Large intestine (tissue), 3 donors: ENCODE measurements at regions not wholly inside any gene's neighbourhood (a gene's known extent, or its start where the extent isn't known, plus 50 kb on each side); places are given as distances from the start of the nearest gene placed in this dataset.

ENCODE experiments used
- DNase-seq, 2 donors: peaks; one replicate each; pipeline versions ENCODE4 v3.0.0 to v3.0.0-alpha.2; 2013
- H3K27ac ChIP-seq: one replicate; pipeline ENCODE4 v1.5.1; 2013; ENCODE audit warnings: low read length
- H3K27me3 ChIP-seq: 2 replicates; pipeline ENCODE4 v1.6.1; 2013; ENCODE audit warnings: low read length; ENCODE audit not compliant: control insufficient read depth, insufficient read depth
- H3K36me3 ChIP-seq: 2 replicates; pipeline ENCODE4 v1.6.1; 2013; ENCODE audit warnings: low read length; ENCODE audit not compliant: control insufficient read depth, insufficient read depth
- H3K4me1 ChIP-seq: one replicate; pipeline ENCODE4 v1.6.1; 2013; ENCODE audit warnings: low read length; ENCODE audit not compliant: control insufficient read depth, insufficient read depth
- H3K4me3 ChIP-seq: one replicate; pipeline ENCODE4 v1.5.1; 2013; ENCODE audit warnings: low read length
- H3K9me3 ChIP-seq: one replicate; pipeline ENCODE4 v1.6.1; 2013; ENCODE audit warnings: mild to moderate bottlenecking, low read depth, low read length, moderate library complexity; ENCODE audit not compliant: control insufficient read depth
- WGBS: methylation state at CpG from one replicate; pipeline ENCODE4 v1.1.5; 2013; ENCODE audit warnings: low lambda C conversion rate; ENCODE audit not compliant: insufficient coverage; 5-methylcytosine and 5-hydroxymethylcytosine counted together

GRCh38 chr1:81559662-81560350, 240.9 kb upstream of the ADGRL2 start:
- WGBS, result no CpG with 5 or more reads among the region's 1 CpG
- DNase-seq, result no peak
- Histone ChIP-seq H3K27me3 (no peaks in the 10 kb centered on the region), H3K27ac (no peak overlapping the region), H3K4me3 (no peak overlapping the region), H3K4me1 (no peaks in the 10 kb centered on the region), H3K36me3 (no peaks in the 10 kb centered on the region), H3K9me3 (no peaks in the 10 kb centered on the region)

DNA sequence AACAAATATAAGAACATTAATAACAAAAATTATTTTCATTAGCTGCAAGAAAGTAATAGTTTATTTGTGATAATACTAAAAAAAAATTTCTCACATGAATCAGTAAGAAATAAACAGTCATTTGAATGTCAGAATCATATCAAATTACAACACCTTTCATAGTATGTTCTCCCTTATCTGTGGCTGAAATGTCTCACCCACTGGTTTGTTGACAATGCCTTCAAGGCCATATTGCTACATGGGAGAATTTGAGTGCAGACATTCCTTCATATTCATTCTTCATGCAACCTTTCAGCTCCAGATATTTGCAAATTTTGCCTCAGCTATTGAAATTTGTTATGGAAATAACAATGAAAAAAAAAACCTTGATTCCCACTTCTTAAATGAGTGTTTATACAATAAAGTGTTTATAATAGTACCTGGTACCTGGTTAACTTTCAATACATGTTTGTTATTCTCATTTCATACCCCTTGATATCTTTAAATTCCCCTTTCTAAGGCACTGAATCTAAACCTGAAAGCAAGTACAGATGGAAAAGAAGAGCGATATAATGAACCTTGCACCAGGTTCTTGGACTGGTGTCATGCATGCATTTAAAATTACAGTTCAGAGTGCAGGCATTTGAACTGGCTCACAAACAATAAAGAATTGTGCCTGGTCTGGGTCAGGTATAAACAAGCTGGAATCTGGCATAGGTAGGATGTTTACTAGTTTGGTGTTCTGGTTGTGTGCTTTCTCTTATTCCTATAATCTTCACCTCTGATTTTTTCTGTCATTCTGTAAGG, 242.2 kb upstream of the ADGRL2 start:
- H3K36me3 ChIP-seq, result no peaks in the 10 kb centered on the region
- H3K9me3 ChIP-seq, result no peaks in the 10 kb centered on the region
- no peak overlapping the region for H3K27ac ChIP-seq
- peak in 1 of 2 donors; percentile 25 for DNase-seq
- WGBS, result 80% methylated on average over 1 of the region's 1 CpG
- H3K27me3 ChIP-seq, result no peaks in the 10 kb centered on the region
- H3K4me1 ChIP-seq, result no peaks in the 10 kb centered on the region
- no peak overlapping the region for H3K4me3 ChIP-seq

DNA sequence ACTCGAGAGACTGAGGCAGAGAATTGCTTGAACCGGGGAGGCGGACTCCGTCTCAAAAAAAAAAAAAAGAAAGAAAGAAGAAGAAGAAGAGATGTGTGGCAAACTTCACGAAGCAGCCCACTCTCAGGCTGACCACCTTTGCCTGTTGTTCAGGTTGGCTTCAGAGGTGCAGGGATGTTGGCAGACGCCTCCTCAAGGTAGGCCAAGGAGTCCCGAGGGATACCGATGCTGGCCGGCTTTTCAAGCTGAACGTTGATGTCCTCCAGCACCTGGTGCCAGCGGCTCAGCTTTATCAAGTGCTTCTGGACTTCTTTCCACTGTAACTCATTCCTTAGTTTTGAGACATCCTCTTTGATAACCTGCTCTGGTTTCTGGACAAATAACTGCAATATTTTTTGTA, 243.8 kb upstream of the ADGRL2 start:
- no peaks in the 10 kb centered on the region for H3K36me3 ChIP-seq
- 100% methylated on average over 3 of the region's 11 CpGs for WGBS
- no peaks in the 10 kb centered on the region for H3K27me3 ChIP-seq
- no peaks in the 10 kb centered on the region for H3K4me1 ChIP-seq
- no peaks in the 10 kb centered on the region for H3K9me3 ChIP-seq
- no peak overlapping the region for H3K4me3 ChIP-seq
- no peak for DNase-seq
- H3K27ac ChIP-seq, result no peak overlapping the region

DNA sequence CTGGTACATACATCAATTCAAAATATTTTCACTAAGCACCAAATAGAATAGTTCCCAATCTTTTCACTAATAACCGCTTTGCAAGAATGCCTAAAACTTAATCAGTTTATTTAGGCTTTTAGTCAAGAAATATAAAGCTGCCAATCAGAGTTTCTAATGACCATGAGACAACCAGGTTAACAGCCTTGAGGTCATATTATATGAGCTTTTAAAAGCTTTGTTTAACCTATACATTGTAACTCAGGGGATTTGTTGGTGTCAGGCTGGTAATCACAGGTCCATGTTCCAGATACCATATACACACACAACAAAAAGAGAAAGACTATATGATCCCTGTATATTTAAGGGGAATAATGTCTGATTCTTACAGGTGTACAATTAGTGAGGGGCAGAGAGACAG, 246.2 kb upstream of the ADGRL2 start:
- Histone ChIP-seq H3K27me3 (no peaks in the 10 kb centered on the region), H3K36me3 (no peaks in the 10 kb centered on the region), H3K4me1 (no peaks in the 10 kb centered on the region), H3K27ac (no peak overlapping the region), H3K4me3 (no peak overlapping the region), H3K9me3 (no peaks in the 10 kb centered on the region)
- WGBS, result no CpG with 5 or more reads among the region's 1 CpG
- DNase-seq, result no peak

- H3K36me3 ChIP-seq, result no peaks in the 10 kb centered on the region
- H3K27ac ChIP-seq, result no peak overlapping the region
- 100% methylated on average over 1 of the region's 2 CpGs for WGBS
- no peaks in the 10 kb centered on the region for H3K27me3 ChIP-seq
- H3K9me3 ChIP-seq, result no peaks in the 10 kb centered on the region
- H3K4me3 ChIP-seq, result no peak overlapping the region
- no peak for DNase-seq
- H3K4me1 ChIP-seq, result no peaks in the 10 kb centered on the region
Observed at GRCh38 chr1:81554108-81554507, 246.6 kb upstream of the ADGRL2 start.

- H3K27me3 ChIP-seq, result no peaks in the 10 kb centered on the region
- DNase-seq, result no peak
- WGBS, result no CpG with 5 or more reads among the region's 1 CpG
Observed at GRCh38 chr1:81553503-81553902, 247.2 kb upstream of the ADGRL2 start.

GRCh38 chr1:81551946-81552345, 248.8 kb upstream of the ADGRL2 start:
- Histone ChIP-seq H3K9me3 (no peaks in the 10 kb centered on the region), H3K27ac (no peak overlapping the region), H3K27me3 (no peaks in the 10 kb centered on the region), H3K4me3 (no peak overlapping the region), H3K4me1 (no peaks in the 10 kb centered on the region), H3K36me3 (no peaks in the 10 kb centered on the region)
- peak in 1 of 2 donors; percentile 12 for DNase-seq
- WGBS, result no CpG with 5 or more reads among the region's 1 CpG

More at GRCh38 chr1:81553503-81553902, 247.2 kb upstream of the ADGRL2 start:
- no peak overlapping the region for H3K4me3 ChIP-seq
- no peak overlapping the region for H3K27ac ChIP-seq
- H3K4me1 ChIP-seq, result no peaks in the 10 kb centered on the region
- no peaks in the 10 kb centered on the region for H3K9me3 ChIP-seq
- no peaks in the 10 kb centered on the region for H3K36me3 ChIP-seq

- Histone ChIP-seq H3K9me3 (no peaks in the 10 kb centered on the region), H3K4me3 (no peak overlapping the region), H3K36me3 (no peaks in the 10 kb centered on the region), H3K27me3 (no peaks in the 10 kb centered on the region), H3K4me1 (no peaks in the 10 kb centered on the region), H3K27ac (no peak overlapping the region)
- no CpG with 5 or more reads among the region's 1 CpG for WGBS
- peak; percentile 18 to 47 for DNase-seq
Observed at GRCh38 chr1:81550753-81551152, 250.0 kb upstream of the ADGRL2 start.

DNA sequence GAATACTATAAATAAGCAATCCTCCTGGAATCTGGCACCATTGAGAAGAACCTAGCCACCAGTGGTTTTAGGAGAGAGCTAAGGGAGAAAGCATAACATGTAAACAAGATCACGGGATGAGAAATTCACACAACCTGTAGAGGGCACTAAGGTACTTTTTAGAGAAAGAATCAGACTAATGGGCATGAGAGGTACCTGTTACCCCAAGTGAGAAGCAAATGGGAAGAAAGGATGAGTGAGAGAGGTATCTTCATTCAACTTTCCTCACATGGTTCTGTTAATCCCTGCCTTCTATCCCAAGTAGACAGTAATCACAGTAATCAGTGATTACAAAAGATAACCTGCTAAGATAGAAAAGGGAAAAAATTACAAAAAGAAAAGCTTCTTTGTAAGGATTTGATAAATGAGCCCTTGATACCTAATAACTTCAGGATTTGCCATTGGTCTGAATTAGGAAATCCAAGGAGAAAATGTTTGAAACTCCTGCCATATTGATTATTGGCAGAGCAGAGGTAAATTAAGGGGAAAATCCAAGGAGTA, 251.1 kb upstream of the ADGRL2 start:
- Histone ChIP-seq H3K9me3 (no peaks in the 10 kb centered on the region), H3K4me3 (no peak overlapping the region), H3K36me3 (no peaks in the 10 kb centered on the region), H3K27me3 (no peaks in the 10 kb centered on the region), H3K4me1 (no peaks in the 10 kb centered on the region), H3K27ac (no peak overlapping the region)
- no CpG with 5 or more reads among the region's 1 CpG for WGBS
- peak; percentile 17 to 50 for DNase-seq

- no peak for DNase-seq
- H3K4me3 ChIP-seq, result no peak overlapping the region
- H3K27me3 ChIP-seq, result no peaks in the 10 kb centered on the region
- no peaks in the 10 kb centered on the region for H3K4me1 ChIP-seq
- no peaks in the 10 kb centered on the region for H3K9me3 ChIP-seq
- 60% methylated on average over 2 of the region's 3 CpGs for WGBS
- H3K36me3 ChIP-seq, result no peaks in the 10 kb centered on the region
- no peak overlapping the region for H3K27ac ChIP-seq
Observed at GRCh38 chr1:81548918-81549587, 251.7 kb upstream of the ADGRL2 start.
